Mesendoderm (in vitro differentiated cells): ENCODE measurements at regions not wholly inside any gene's neighbourhood (a gene's known extent, or its start where the extent isn't known, plus 50 kb on each side); places are given as distances from the start of the nearest gene placed in this dataset. TPM values are rescaled to one million over a fixed set of nuclear protein-coding genes. Genes with fewer than 3 reads are reported as not detected.

Experiments
- DNase-seq: peaks from one replicate; pipeline ENCODE4 v3.0.0; 2013
- H2AK5ac ChIP-seq: 2 replicates; pipeline ENCODE4 v1.6.1; 2013; ENCODE audit warnings: low read length, inconsistent platforms
- H2BK120ac ChIP-seq: 2 replicates; pipeline ENCODE4 v1.6.1; 2013; ENCODE audit warnings: low read depth, mild to moderate bottlenecking, low read length, moderate library complexity, mixed read lengths
- H2BK15ac ChIP-seq: replicated peaks from 2 replicates; pipeline ENCODE4 v1.6.1; 2013; ENCODE audit warnings: low read depth, mild to moderate bottlenecking, moderate library complexity
- H2BK5ac ChIP-seq: 2 replicates; pipeline ENCODE4 v1.6.1; 2013; ENCODE audit warnings: low read length, inconsistent platforms
- H3K18ac ChIP-seq: 2 replicates; pipeline ENCODE4 v1.6.1; 2013; ENCODE audit warnings: mild to moderate bottlenecking, low read length, mixed read lengths
- H3K23ac ChIP-seq: one replicate; pipeline ENCODE4 v1.6.1; 2013; ENCODE audit warnings: low read length
- H3K27ac ChIP-seq: 2 replicates; pipeline ENCODE4 v1.5.1; 2013; ENCODE audit warnings: low read depth, mild to moderate bottlenecking, inconsistent platforms, low read length, moderate library complexity
- H3K27me3 ChIP-seq: 2 replicates; pipeline ENCODE4 v1.6.1; 2013; ENCODE audit warnings: low read length, control low read depth, mild to moderate bottlenecking, inconsistent platforms; ENCODE audit not compliant: insufficient read depth, poor library complexity
- H3K36me3 ChIP-seq: 2 replicates; pipeline ENCODE4 v1.6.1; 2013; ENCODE audit warnings: low read length, inconsistent platforms; ENCODE audit not compliant: control insufficient read depth, insufficient read depth
- H3K4ac ChIP-seq: one replicate; pipeline ENCODE4 v1.6.1; 2013; ENCODE audit warnings: low read depth, mild to moderate bottlenecking, low read length, moderate library complexity
- H3K4me1 ChIP-seq: 2 replicates; pipeline ENCODE4 v1.6.1; 2013; ENCODE audit warnings: low read depth, low read length, inconsistent platforms; ENCODE audit not compliant: control insufficient read depth
- H3K4me2 ChIP-seq: 2 replicates; pipeline ENCODE4 v1.6.1; 2013; ENCODE audit warnings: low read length
- H3K4me3 ChIP-seq: 2 replicates; pipeline ENCODE4 v1.5.1; 2013; ENCODE audit warnings: mild to moderate bottlenecking, low read length
- H3K56ac ChIP-seq: one replicate; pipeline ENCODE4 v1.6.1; 2013; ENCODE audit warnings: low read length
- H3K79me1 ChIP-seq: 2 replicates; pipeline ENCODE4 v1.6.1; 2013; ENCODE audit warnings: low read length, inconsistent platforms
- H3K79me2 ChIP-seq: 2 replicates; pipeline ENCODE4 v1.6.1; 2013; ENCODE audit warnings: mild to moderate bottlenecking, low read length; ENCODE audit not compliant: control insufficient read depth, insufficient read depth
- H3K9ac ChIP-seq: 2 replicates; pipeline ENCODE4 v1.6.1; 2013; ENCODE audit warnings: low read length, inconsistent platforms
- H4K5ac ChIP-seq: one replicate; pipeline ENCODE4 v1.6.1; 2013; ENCODE audit warnings: low read length
- H4K8ac ChIP-seq: one replicate; pipeline ENCODE4 v1.6.1; 2013; ENCODE audit warnings: low read depth, mild to moderate bottlenecking, control low read depth, low read length, moderate library complexity
- WGBS: extraction: QIAGEN DNeasy Blood & Tissue Kit; methylation state at CpG from one replicate; pipeline ENCODE4 v1.1.7; 2013; ENCODE audit warnings: low lambda C conversion rate, missing lambda C conversion rate; ENCODE audit not compliant: insufficient coverage; ENCODE audit errors: extremely low coverage; 5-methylcytosine and 5-hydroxymethylcytosine counted together
- small RNA-seq: library from polyadenylated mRNA; stranded (forward); fragments of <200 nt; extraction: miRNeasy Mini kit (QIAGEN cat#:217004); gene quantifications from one replicate; pipeline ENCODE3, GENCODE V24; 2013; ENCODE audit not compliant: insufficient read depth

- H3K79me2 ChIP-seq, result no peaks in the 10 kb centered on the region
- no peak overlapping the region for H2AK5ac ChIP-seq
- H2BK5ac ChIP-seq, result no peak overlapping the region
- H3K18ac ChIP-seq, result no peak overlapping the region
- H4K8ac ChIP-seq, result no peak overlapping the region
- DNase-seq, result no peak
- H3K27me3 ChIP-seq, result no peaks in the 10 kb centered on the region
- no peak overlapping the region for H3K4ac ChIP-seq
- WGBS, result no CpG with 5 or more reads among the region's 4 CpGs
- no peaks in the 10 kb centered on the region for H3K4me1 ChIP-seq
- no peak overlapping the region for H3K27ac ChIP-seq
- no peak overlapping the region for H3K4me3 ChIP-seq
- no peaks in the 10 kb centered on the region for H3K36me3 ChIP-seq
- H3K9ac ChIP-seq, result no peak overlapping the region
- no peak overlapping the region for H2BK120ac ChIP-seq
- H3K23ac ChIP-seq, result peak overlapping the region; percentile 10
- no peak overlapping the region for H4K5ac ChIP-seq
- no peak overlapping the region for H3K4me2 ChIP-seq
- H2BK15ac ChIP-seq, result no peak overlapping the region
- no peak overlapping the region for H3K56ac ChIP-seq
- H3K79me1 ChIP-seq, result no peaks in the 10 kb centered on the region
These were observed 49.8 kb upstream of the BMAL1 start for GRCh38 chr11:13227676-13228255.

Small RNA genes in the stretch of these regions (small RNA-seq; reads per million reads assigned to genes)
- gene AC022878.1, result not detected
